Trophoblast cell (in vitro differentiated cells and primary cell): ENCODE measurements at regions not wholly inside any gene's neighbourhood (a gene's known extent, or its start where the extent isn't known, plus 50 kb on each side); places are given as distances from the start of the nearest gene placed in this dataset.

Source experiments
- DNase-seq, 2 donors: peaks; one replicate each; pipeline ENCODE4 v3.0.0-alpha.2; 2016
- H2AFZ ChIP-seq: 2 replicates; pipeline ENCODE4 v1.6.1; 2013; ENCODE audit warnings: low read length, moderate library complexity, mild to moderate bottlenecking; ENCODE audit not compliant: insufficient read depth, poor library complexity
- H2AK5ac ChIP-seq: 2 replicates; pipeline ENCODE4 v1.6.1; 2013; ENCODE audit warnings: mild to moderate bottlenecking, low read length
- H2BK120ac ChIP-seq: 2 replicates; pipeline ENCODE4 v1.6.1; 2013; ENCODE audit warnings: low read length, mild to moderate bottlenecking, moderate library complexity; ENCODE audit not compliant: insufficient read depth, poor library complexity
- H2BK12ac ChIP-seq: 2 replicates; pipeline ENCODE4 v1.6.1; 2013; ENCODE audit warnings: mild to moderate bottlenecking, low read length, moderate library complexity
- H2BK5ac ChIP-seq: 2 replicates; pipeline ENCODE4 v1.6.1; 2013; ENCODE audit warnings: low read length, low read depth, moderate library complexity, mild to moderate bottlenecking; ENCODE audit not compliant: poor library complexity
- H3K14ac ChIP-seq: 2 replicates; pipeline ENCODE4 v1.6.1; 2013; ENCODE audit warnings: mild to moderate bottlenecking, low read length
- H3K18ac ChIP-seq: 2 replicates; pipeline ENCODE4 v1.6.1; 2013; ENCODE audit warnings: mild to moderate bottlenecking, low read length
- H3K23ac ChIP-seq: 2 replicates; pipeline ENCODE4 v1.6.1; 2013; ENCODE audit warnings: low read length
- H3K27ac ChIP-seq: 2 replicates; pipeline ENCODE4 v1.5.1; 2013; ENCODE audit warnings: low read depth, mild to moderate bottlenecking, inconsistent platforms, low read length, moderate library complexity
- H3K27me3 ChIP-seq: 2 replicates; pipeline ENCODE4 v1.6.1; 2013; ENCODE audit warnings: inconsistent platforms, mild to moderate bottlenecking, low read length, moderate library complexity; ENCODE audit not compliant: insufficient read depth
- H3K36me3 ChIP-seq, 2 experiments: 1 replicate in 1 of 2; 2 replicates in 1 of 2; pipeline ENCODE4 v1.6.1; 2013; ENCODE audit warnings: low read length in 2 of 2, mild to moderate bottlenecking in 2 of 2, moderate library complexity in 1 of 2; ENCODE audit not compliant: insufficient read depth in 2 of 2, control insufficient read depth in 1 of 2
- H3K4ac ChIP-seq: 2 replicates; pipeline ENCODE4 v1.6.1; 2013; ENCODE audit warnings: low read depth, mild to moderate bottlenecking, low read length, moderate library complexity
- H3K4me1 ChIP-seq, 2 experiments: 1 replicate in 1 of 2; 2 replicates in 1 of 2; pipeline ENCODE4 v1.6.1; 2013; ENCODE audit warnings: low read length in 2 of 2, mild to moderate bottlenecking in 2 of 2, moderate library complexity in 1 of 2; ENCODE audit not compliant: insufficient read depth in 2 of 2, control insufficient read depth in 1 of 2
- H3K4me2 ChIP-seq: 2 replicates; pipeline ENCODE4 v1.6.1; 2013; ENCODE audit warnings: inconsistent platforms, mild to moderate bottlenecking, low read length, moderate library complexity
- H3K4me3 ChIP-seq: 2 replicates; pipeline ENCODE4 v1.5.1; 2013; ENCODE audit warnings: mild to moderate bottlenecking, low read depth, low read length, inconsistent platforms
- H3K79me1 ChIP-seq: one replicate; pipeline ENCODE4 v1.6.1; 2013; ENCODE audit warnings: low read length
- H3K79me2 ChIP-seq: 2 replicates; pipeline ENCODE4 v1.6.1; 2013; ENCODE audit warnings: low read length, mild to moderate bottlenecking; ENCODE audit not compliant: control insufficient read depth, insufficient read depth, poor library complexity
- H3K9ac ChIP-seq: 2 replicates; pipeline ENCODE4 v1.6.1; 2013; ENCODE audit warnings: mild to moderate bottlenecking, low read length
- H3K9me3 ChIP-seq: 2 replicates; pipeline ENCODE4 v1.6.1; 2013; ENCODE audit warnings: low read depth, mild to moderate bottlenecking, control low read depth, inconsistent platforms, low read length; ENCODE audit not compliant: insufficient read depth
- H4K12ac ChIP-seq: 2 replicates; pipeline ENCODE4 v1.6.1; 2013; ENCODE audit warnings: low read depth, mild to moderate bottlenecking, low read length, moderate library complexity
- H4K8ac ChIP-seq: 2 replicates; pipeline ENCODE4 v1.6.1; 2013; ENCODE audit warnings: low read depth, mild to moderate bottlenecking, low read length, moderate library complexity
- H4K91ac ChIP-seq: one replicate; pipeline ENCODE4 v1.6.1; 2013; ENCODE audit warnings: low read depth, mild to moderate bottlenecking, low read length, moderate library complexity
- WGBS: extraction: QIAGEN DNeasy Blood & Tissue Kit; methylation state at CpG from one replicate; pipeline ENCODE4 v1.1.7; 2013; ENCODE audit warnings: missing lambda C conversion rate; ENCODE audit not compliant: insufficient read length, insufficient coverage; ENCODE audit errors: extremely low coverage; 5-methylcytosine and 5-hydroxymethylcytosine counted together

DNA sequence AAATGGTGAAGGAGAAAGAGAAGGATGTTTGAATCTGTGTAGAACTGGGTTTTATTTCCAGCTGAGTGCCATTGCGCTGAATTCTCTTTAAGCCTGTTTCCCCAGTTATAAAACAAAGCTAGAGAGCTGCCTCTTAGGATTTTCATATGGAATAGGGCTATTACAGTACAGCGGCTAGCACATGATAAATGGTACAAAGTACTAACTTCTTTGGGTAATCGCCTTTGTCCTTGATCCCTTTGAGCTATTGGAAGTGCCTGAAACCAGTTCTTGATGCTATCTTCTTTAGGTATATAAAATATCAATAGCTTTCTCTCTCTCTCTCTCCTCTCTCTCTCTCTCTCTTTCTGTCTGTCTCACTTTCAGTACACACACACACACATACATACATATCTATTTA lies 71.3 kb downstream of the SOX11 start:
- Histone ChIP-seq H2BK12ac (no peak overlapping the region), H3K4me3 (no peak overlapping the region), H2AK5ac (no peak overlapping the region), H3K27me3 (no peaks in the 10 kb centered on the region), H3K4me1 (no peaks in the 10 kb centered on the region), H4K12ac (no peak overlapping the region), H3K27ac (no peak overlapping the region), H3K79me1 (no peaks in the 10 kb centered on the region), H3K4me2 (no peak overlapping the region), H3K18ac (no peak overlapping the region), H3K4ac (no peak overlapping the region), H4K8ac (no peak overlapping the region), H4K91ac (no peak overlapping the region), H3K14ac (no peak overlapping the region), H3K9ac (no peak overlapping the region), H3K79me2 (no peaks in the 10 kb centered on the region), H2BK5ac (no peak overlapping the region), H2BK120ac (no peak overlapping the region), H3K9me3 (no peaks in the 10 kb centered on the region), H2AFZ (no peak overlapping the region), H3K36me3 (no peaks in the 10 kb centered on the region), H3K23ac (no peak overlapping the region)
- WGBS: no CpG with 5 or more reads among the region's 3 CpGs
- no peak for DNase-seq

DNA sequence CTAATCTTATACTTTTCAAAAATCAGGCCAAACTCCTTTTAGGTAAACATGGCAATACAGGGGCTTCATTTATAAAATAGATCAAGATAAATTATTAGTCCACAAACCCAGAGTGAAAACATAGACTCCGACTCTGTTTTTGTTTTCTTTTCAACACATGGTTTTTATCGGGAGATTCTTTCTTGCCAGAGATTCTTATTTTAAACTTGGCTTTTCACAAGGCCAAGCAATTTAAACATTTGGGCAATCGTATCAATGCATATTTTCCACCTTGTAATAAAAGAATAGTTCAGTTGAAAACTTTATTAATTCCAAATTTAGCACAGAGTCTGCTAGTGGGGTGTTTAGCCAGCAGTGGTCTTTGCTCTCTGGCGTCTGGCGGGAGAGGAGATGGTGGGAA lies 71.9 kb downstream of the SOX11 start:
- H4K91ac ChIP-seq: no peak overlapping the region
- H2BK120ac ChIP-seq: no peak overlapping the region
- H4K12ac ChIP-seq: no peak overlapping the region
- H3K4ac ChIP-seq: no peak overlapping the region
- no peak overlapping the region for H2AK5ac ChIP-seq
- H3K79me1 ChIP-seq: no peaks in the 10 kb centered on the region
- no peak overlapping the region for H3K23ac ChIP-seq
- DNase-seq: no peak
- H3K9me3 ChIP-seq: no peaks in the 10 kb centered on the region
- H3K79me2 ChIP-seq: no peaks in the 10 kb centered on the region
- H3K4me2 ChIP-seq: no peak overlapping the region
- WGBS: no CpG with 5 or more reads among the region's 5 CpGs
- H3K9ac ChIP-seq: no peak overlapping the region
- no peak overlapping the region for H2BK12ac ChIP-seq
- no peak overlapping the region for H3K14ac ChIP-seq
- no peak overlapping the region for H3K27ac ChIP-seq
- no peak overlapping the region for H4K8ac ChIP-seq
- H2BK5ac ChIP-seq: no peak overlapping the region
- H3K27me3 ChIP-seq: no peaks in the 10 kb centered on the region
- H3K36me3 ChIP-seq: no peaks in the 10 kb centered on the region
- no peak overlapping the region for H3K18ac ChIP-seq
- no peaks in the 10 kb centered on the region for H3K4me1 ChIP-seq
- no peak overlapping the region for H2AFZ ChIP-seq
- H3K4me3 ChIP-seq: no peak overlapping the region

DNA sequence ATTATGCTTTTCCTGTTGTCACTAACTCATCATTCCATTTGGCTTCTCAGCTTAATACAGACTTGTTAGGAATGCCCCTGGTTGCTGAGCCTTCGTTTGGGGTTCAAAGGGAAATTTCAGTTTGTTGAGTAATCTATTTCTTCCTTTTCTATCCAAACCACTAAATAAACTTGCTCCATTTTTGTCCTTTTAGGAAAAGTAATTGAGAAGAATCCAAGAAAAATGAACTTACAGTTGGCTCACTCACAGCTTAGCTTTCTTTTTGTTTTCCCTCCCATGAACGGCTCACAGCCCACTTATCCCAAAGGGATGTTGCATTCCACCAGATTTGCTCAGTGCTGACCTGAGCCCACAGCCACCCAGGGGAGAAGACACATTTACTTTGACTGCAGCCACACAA lies 73.9 kb downstream of the SOX11 start:
- Histone ChIP-seq H2AFZ (no peak overlapping the region), H3K79me2 (no peaks in the 10 kb centered on the region), H3K18ac (no peak overlapping the region), H2BK12ac (peak overlapping the region; percentile 48), H3K4me2 (no peak overlapping the region), H4K8ac (no peak overlapping the region), H3K27ac (no peak overlapping the region), H3K27me3 (no peaks in the 10 kb centered on the region), H3K9me3 (no peaks in the 10 kb centered on the region), H3K4ac (no peak overlapping the region), H4K12ac (no peak overlapping the region), H3K4me3 (no peak overlapping the region), H3K79me1 (no peaks in the 10 kb centered on the region), H3K14ac (no peak overlapping the region), H2AK5ac (no peak overlapping the region), H2BK5ac (no peak overlapping the region), H3K4me1 (no peaks in the 10 kb centered on the region), H4K91ac (no peak overlapping the region), H3K9ac (no peak overlapping the region), H3K36me3 (no peaks in the 10 kb centered on the region), H2BK120ac (no peak overlapping the region), H3K23ac (no peak overlapping the region)
- no CpG with 5 or more reads among the region's 2 CpGs for WGBS
- no peak for DNase-seq

DNA sequence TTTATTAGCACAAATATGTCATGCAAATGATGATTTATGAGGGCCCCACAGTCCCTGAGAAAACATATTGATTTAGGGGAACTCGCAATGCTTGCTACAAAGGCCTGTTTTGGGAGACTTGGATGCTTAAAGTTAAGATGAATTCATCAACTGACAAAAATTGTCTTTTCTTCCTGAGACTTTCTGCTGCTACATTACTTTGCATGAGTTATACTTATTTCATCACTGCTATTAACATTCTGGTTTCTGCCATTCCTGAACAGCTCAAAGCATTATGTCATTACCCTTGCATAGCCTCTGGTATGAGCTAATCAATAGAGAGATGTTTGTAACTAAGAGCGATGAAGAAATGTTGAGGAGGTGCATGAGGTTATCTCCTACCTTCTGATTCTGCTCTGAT lies 74.4 kb downstream of the SOX11 start:
- H3K18ac ChIP-seq: no peak overlapping the region
- no peaks in the 10 kb centered on the region for H3K4me1 ChIP-seq
- no peak overlapping the region for H3K4me3 ChIP-seq
- H3K9me3 ChIP-seq: no peaks in the 10 kb centered on the region
- no CpG with 5 or more reads among the region's 2 CpGs for WGBS
- H2BK12ac ChIP-seq: no peak overlapping the region
- no peak overlapping the region for H4K12ac ChIP-seq
- no peak overlapping the region for H3K9ac ChIP-seq
- no peak overlapping the region for H3K27ac ChIP-seq
- H4K91ac ChIP-seq: no peak overlapping the region
- DNase-seq: peak; percentile 48 to 82
- H2AK5ac ChIP-seq: no peak overlapping the region
- no peaks in the 10 kb centered on the region for H3K36me3 ChIP-seq
- H3K14ac ChIP-seq: no peak overlapping the region
- no peaks in the 10 kb centered on the region for H3K79me1 ChIP-seq
- H4K8ac ChIP-seq: no peak overlapping the region
- no peaks in the 10 kb centered on the region for H3K27me3 ChIP-seq
- H2BK120ac ChIP-seq: no peak overlapping the region
- H3K79me2 ChIP-seq: no peaks in the 10 kb centered on the region
- H2BK5ac ChIP-seq: no peak overlapping the region
- no peak overlapping the region for H2AFZ ChIP-seq
- no peak overlapping the region for H3K4ac ChIP-seq
- no peak overlapping the region for H3K23ac ChIP-seq
- no peak overlapping the region for H3K4me2 ChIP-seq
